Panc1 (cell line): ENCODE measurements at regions not wholly inside any gene's neighbourhood (a gene's known extent, or its start where the extent isn't known, plus 50 kb on each side); places are given as distances from the start of the nearest gene placed in this dataset.

ENCODE experiments used
- ATAC-seq: fragments of 200-7000 bp; cut with Tn5 transposase; 2 replicates; pipeline ENCODE4 v1.9.1; 2020; ENCODE audit warnings: mild to moderate bottlenecking, moderate library complexity
- BruUV-seq: library from RNA; stranded (reverse); fragments of 400-500 nt; replicated peaks from 2 replicates; lab custom pipeline; 2021; lab: Mats Ljungman, UMichigan
- CTCF ChIA-PET: fragments of 300-600 bp; sonication (Branson Sonifier 250); formaldehyde crosslinking; loops from one replicate; lab custom pipeline; 2022; ENCODE audit warnings: antibody characterized with exemption; lab: Charles Lee
- POLR2A ChIA-PET: fragments of 300-600 bp; sonication (Branson Sonifier 250); formaldehyde crosslinking; loops from one replicate; lab custom pipeline; 2022; ENCODE audit warnings: antibody characterized with exemption; lab: Charles Lee
- DNase-seq: peaks from one replicate; pipeline ENCODE4 v3.0.0-alpha.2; 2010; ENCODE audit warnings: low read depth, low spot score
- H3K27ac ChIP-seq: 2 replicates; pipeline ENCODE4 v1.5.1; 2011; ENCODE audit warnings: mild to moderate bottlenecking, low read length, inconsistent platforms
- H3K27me3 ChIP-seq: fragments of 200-500 bp; sonication (Bioruptor generic); 2 replicates; pipeline ENCODE4 v1.6.0; 2014; ENCODE audit warnings: low read length, inconsistent platforms; ENCODE audit not compliant: control insufficient read depth, insufficient read depth
- H3K36me3 ChIP-seq: fragments of 200-500 bp; sonication (Bioruptor generic); 2 replicates; pipeline ENCODE4 v1.5.1; 2014; ENCODE audit warnings: inconsistent platforms, mild to moderate bottlenecking, low read length, moderate library complexity; ENCODE audit not compliant: control insufficient read depth, insufficient read depth
- H3K4me1 ChIP-seq: 2 replicates; pipeline ENCODE4 v1.5.1; 2011; ENCODE audit warnings: inconsistent platforms, mild to moderate bottlenecking, low read length, moderate library complexity; ENCODE audit not compliant: control insufficient read depth, insufficient read depth
- H3K4me3 ChIP-seq, 2 experiments: 2 replicates each; pipeline ENCODE4 v1.5.1; 2011 to 2012; ENCODE audit warnings: low read depth in 2 of 2, low read length in 2 of 2, mild to moderate bottlenecking in 2 of 2, inconsistent platforms in 1 of 2, moderate library complexity in 1 of 2
- H3K9me3 ChIP-seq: fragments of 200-500 bp; sonication (Bioruptor generic); 2 replicates; pipeline ENCODE4 v1.5.1; 2014; ENCODE audit warnings: low read depth, mild to moderate bottlenecking, inconsistent platforms, low read length, moderate library complexity; ENCODE audit not compliant: control insufficient read depth, insufficient read depth
- POLR2AphosphoS5 ChIP-seq: IDR thresholded peaks from 2 replicates; pipeline ENCODE4 v1.6.1; 2012; ENCODE audit warnings: mild to moderate bottlenecking, low read depth, low read length, moderate library complexity
- SIN3A ChIP-seq: IDR thresholded peaks from 2 replicates; pipeline ENCODE4 v1.6.1; 2012; ENCODE audit warnings: low read depth, mild to moderate bottlenecking, low read length, moderate library complexity, borderline replicate concordance; ENCODE audit not compliant: insufficient read depth
- TCF7L2 ChIP-seq: IDR thresholded peaks from 2 replicates; pipeline ENCODE4 v1.6.1; 2011; ENCODE audit warnings: mild to moderate bottlenecking, low read depth, low read length, inconsistent platforms
- in situ Hi-C: cut with HindIII; loops from 2 replicates; pipeline ENCODE4 v1.10.0; 2016; ENCODE audit warnings: low sequenced_read_pairs, low pct_unique_long_range_greater_than_20kb
- intact Hi-C: fragments of 100-400 bp; cut with micrococcal nuclease; formaldehyde crosslinking; loops from one replicate; pipeline ENCODE4 v1.10.0; 2022; ENCODE audit not compliant: unreplicated experiment
- TF ChIP-seq, protein P1 (sequence below), 2 experiments: IDR thresholded peaks; 2 replicates each; pipeline ENCODE4 v1.6.1; 2011 to 2012; ENCODE audit warnings: low read depth in 2 of 2, control low read depth in 1 of 2, low read length in 1 of 2, mild to moderate bottlenecking in 1 of 2, moderate library complexity in 1 of 2; ENCODE audit not compliant: insufficient read depth in 1 of 2
- TF ChIP-seq, protein P2 (sequence below): fragments of 450-650 bp; IDR thresholded peaks from 2 replicates; pipeline ENCODE4 v1.5.1; 2017; ENCODE audit warnings: mild to moderate bottlenecking

DNA sequence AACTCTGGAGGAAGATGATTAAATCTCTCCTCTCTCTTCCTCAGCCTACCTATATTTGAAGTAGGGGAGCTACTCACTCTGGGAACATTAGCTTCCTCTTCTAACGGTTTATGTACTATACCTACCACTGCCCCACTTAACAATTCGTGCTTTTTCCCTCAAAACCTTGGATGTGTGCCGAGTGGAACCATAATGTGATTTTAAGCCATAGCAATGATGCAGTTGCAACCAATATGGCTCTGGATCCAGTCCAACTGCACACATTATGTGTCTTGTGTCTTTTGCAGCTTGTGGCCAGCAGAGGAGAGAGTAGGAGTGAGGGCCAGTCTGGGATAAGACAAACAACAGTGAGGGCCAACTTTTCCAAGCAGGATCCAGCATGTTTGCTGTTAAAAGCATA lies 170.7 kb downstream of the GATA3 start:
- TF ChIP-seq TCF7L2 (no peak), POLR2AphosphoS5 (no peak), SIN3A (no peak)
- TF ChIP-seq, protein P1, sequence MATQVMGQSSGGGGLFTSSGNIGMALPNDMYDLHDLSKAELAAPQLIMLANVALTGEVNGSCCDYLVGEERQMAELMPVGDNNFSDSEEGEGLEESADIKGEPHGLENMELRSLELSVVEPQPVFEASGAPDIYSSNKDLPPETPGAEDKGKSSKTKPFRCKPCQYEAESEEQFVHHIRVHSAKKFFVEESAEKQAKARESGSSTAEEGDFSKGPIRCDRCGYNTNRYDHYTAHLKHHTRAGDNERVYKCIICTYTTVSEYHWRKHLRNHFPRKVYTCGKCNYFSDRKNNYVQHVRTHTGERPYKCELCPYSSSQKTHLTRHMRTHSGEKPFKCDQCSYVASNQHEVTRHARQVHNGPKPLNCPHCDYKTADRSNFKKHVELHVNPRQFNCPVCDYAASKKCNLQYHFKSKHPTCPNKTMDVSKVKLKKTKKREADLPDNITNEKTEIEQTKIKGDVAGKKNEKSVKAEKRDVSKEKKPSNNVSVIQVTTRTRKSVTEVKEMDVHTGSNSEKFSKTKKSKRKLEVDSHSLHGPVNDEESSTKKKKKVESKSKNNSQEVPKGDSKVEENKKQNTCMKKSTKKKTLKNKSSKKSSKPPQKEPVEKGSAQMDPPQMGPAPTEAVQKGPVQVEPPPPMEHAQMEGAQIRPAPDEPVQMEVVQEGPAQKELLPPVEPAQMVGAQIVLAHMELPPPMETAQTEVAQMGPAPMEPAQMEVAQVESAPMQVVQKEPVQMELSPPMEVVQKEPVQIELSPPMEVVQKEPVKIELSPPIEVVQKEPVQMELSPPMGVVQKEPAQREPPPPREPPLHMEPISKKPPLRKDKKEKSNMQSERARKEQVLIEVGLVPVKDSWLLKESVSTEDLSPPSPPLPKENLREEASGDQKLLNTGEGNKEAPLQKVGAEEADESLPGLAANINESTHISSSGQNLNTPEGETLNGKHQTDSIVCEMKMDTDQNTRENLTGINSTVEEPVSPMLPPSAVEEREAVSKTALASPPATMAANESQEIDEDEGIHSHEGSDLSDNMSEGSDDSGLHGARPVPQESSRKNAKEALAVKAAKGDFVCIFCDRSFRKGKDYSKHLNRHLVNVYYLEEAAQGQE (IDR thresholded peaks at IDR 0.05; ENCODE audit: insufficient read depth in 1 of 2, low read depth in 2 of 2, low read length in 1 of 2): no peak
- TF ChIP-seq, protein P2, sequence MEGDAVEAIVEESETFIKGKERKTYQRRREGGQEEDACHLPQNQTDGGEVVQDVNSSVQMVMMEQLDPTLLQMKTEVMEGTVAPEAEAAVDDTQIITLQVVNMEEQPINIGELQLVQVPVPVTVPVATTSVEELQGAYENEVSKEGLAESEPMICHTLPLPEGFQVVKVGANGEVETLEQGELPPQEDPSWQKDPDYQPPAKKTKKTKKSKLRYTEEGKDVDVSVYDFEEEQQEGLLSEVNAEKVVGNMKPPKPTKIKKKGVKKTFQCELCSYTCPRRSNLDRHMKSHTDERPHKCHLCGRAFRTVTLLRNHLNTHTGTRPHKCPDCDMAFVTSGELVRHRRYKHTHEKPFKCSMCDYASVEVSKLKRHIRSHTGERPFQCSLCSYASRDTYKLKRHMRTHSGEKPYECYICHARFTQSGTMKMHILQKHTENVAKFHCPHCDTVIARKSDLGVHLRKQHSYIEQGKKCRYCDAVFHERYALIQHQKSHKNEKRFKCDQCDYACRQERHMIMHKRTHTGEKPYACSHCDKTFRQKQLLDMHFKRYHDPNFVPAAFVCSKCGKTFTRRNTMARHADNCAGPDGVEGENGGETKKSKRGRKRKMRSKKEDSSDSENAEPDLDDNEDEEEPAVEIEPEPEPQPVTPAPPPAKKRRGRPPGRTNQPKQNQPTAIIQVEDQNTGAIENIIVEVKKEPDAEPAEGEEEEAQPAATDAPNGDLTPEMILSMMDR: no peak
- BruUV-seq: no TSS peak
- intact Hi-C loops: no loop called here
- no peak for ATAC-seq
- no peaks in the 10 kb centered on the region for H3K4me1 ChIP-seq
- no peak overlapping the region for H3K4me3 ChIP-seq
- H3K27ac ChIP-seq: no peak overlapping the region
- no peaks in the 10 kb centered on the region for H3K9me3 ChIP-seq
- in situ Hi-C loops: no loop called here
- no peaks in the 10 kb centered on the region for H3K36me3 ChIP-seq
- no peak for DNase-seq
- ChIA-PET CTCF (no interaction called here), POLR2A (interaction anchor here (0.6 kb wide), 1 partner anchor 67 kb away, joined by 4 read pairs; no protein-coding TSS in a partner anchor)
- H3K27me3 ChIP-seq: no peaks in the 10 kb centered on the region

DNA sequence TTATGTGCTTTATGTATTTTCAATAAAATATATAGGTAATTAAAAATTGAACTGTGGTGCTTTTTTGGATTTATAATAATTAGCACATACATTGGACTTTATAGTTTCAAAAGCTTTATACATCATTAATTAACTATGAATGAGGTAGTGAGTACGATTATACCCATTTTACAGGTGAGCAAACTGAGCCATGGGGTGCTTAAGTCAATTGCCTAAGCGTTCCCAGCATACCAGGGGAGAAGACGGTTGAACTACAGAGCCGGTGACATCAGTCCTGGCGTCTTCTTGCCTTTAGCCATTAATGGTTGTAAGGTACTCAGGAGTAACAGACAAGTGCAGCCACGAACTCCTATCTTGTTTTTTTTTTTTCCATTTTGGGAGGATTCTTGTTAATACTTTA lies 172.8 kb downstream of the GATA3 start:
- TF ChIP-seq SIN3A (no peak), POLR2AphosphoS5 (no peak), TCF7L2 (no peak)
- TF ChIP-seq, protein P1 (IDR thresholded peaks at IDR 0.05; ENCODE audit: insufficient read depth in 1 of 2, low read depth in 2 of 2, low read length in 1 of 2): no peak
- TF ChIP-seq, protein P2: no peak
- BruUV-seq: no TSS peak
- no peak overlapping the region for H3K4me3 ChIP-seq
- no peaks in the 10 kb centered on the region for H3K9me3 ChIP-seq
- intact Hi-C loops: no loop called here
- DNase-seq (no peak), ATAC-seq (no peak)
- H3K36me3 ChIP-seq: no peaks in the 10 kb centered on the region
- H3K27me3 ChIP-seq: no peaks in the 10 kb centered on the region
- no peaks in the 10 kb centered on the region for H3K4me1 ChIP-seq
- ChIA-PET POLR2A (no interaction called here), CTCF (no interaction called here)
- in situ Hi-C loops: no loop called here
- H3K27ac ChIP-seq: no peak overlapping the region
